ENCODE measurements at regions not wholly inside any gene's neighbourhood (a gene's known extent, or its start where the extent isn't known, plus 50 kb on each side); places are given as distances from the start of the nearest gene placed in this dataset.

GRCh38 chr5:167713896-167714295 is 577.5 kb upstream of the WWC1 start:
- TF ChIP-seq CTCF (IDR thresholded peaks at IDR 0.05; ENCODE audit: poor library complexity): no peak
- TF ChIP-seq EZH2phosphoT487 (IDR thresholded peaks at IDR 0.05; ENCODE audit: low read depth, severe bottlenecking, unreplicated experiment): no peak
- no peak for TF ChIP-seq EZH2 (IDR thresholded peaks at IDR 0.05; ENCODE audit: borderline replicate concordance)

Measured in hepatocyte (in vitro differentiated cells).